Tibial artery (tissue), 4 donors: ENCODE measurements at regions not wholly inside any gene's neighbourhood (a gene's known extent, or its start where the extent isn't known, plus 50 kb on each side); places are given as distances from the start of the nearest gene placed in this dataset.

Source experiments
- DNase-seq, 2 donors: peaks; one replicate each; pipeline ENCODE4 v3.0.0-alpha.2; 2019
- H3K27ac ChIP-seq, 2 donors: fragments of 200-600 bp; sonication (generic) in 1 of 2; 1 replicate in 1 of 2; 2 replicates in 1 of 2; pipeline ENCODE4 v1.5.1; 2018 to 2019; ENCODE audit warnings: mild to moderate bottlenecking in 1 of 2
- H3K27me3 ChIP-seq, 2 donors: fragments of 200-600 bp; sonication (generic) in 1 of 2; one replicate each; pipeline versions ENCODE4 v1.5.1 to v1.6.0; 2016 to 2019
- H3K36me3 ChIP-seq, 3 donors: fragments of 200-600 bp; sonication (generic) in 2 of 3; one replicate each; pipeline ENCODE4 v1.5.1; 2016 to 2019; ENCODE audit warnings: mild to moderate bottlenecking in 2 of 3
- H3K4me1 ChIP-seq, 4 donors: fragments of 200-600 bp; sonication (generic) in 2 of 4; 1 replicate in 3 of 4; 2 replicates in 1 of 4; pipeline ENCODE4 v1.5.1; 2016 to 2019
- H3K4me3 ChIP-seq, 2 donors: fragments of 200-600 bp; sonication (generic) in 1 of 2; 1 replicate in 1 of 2; 2 replicates in 1 of 2; pipeline ENCODE4 v1.5.1; 2018 to 2019; ENCODE audit warnings: mild to moderate bottlenecking in 2 of 2
- H3K9me3 ChIP-seq, 3 donors: fragments of 200-600 bp; sonication (generic) in 1 of 3; one replicate each; pipeline ENCODE4 v1.5.1; 2016 to 2019
- intact Hi-C: fragments of 100-400 bp; cut with DNase I; formaldehyde crosslinking; loops from one replicate; pipeline ENCODE4 v1.15.0; 2023; ENCODE audit warnings: low total_unique reads
- TF ChIP-seq, protein P1 (sequence below), 2 experiments: fragments of 200-600 bp in 1 of 2; fragments of 450-650 bp in 1 of 2; IDR thresholded peaks; one replicate each; pipeline ENCODE4 v1.5.1; 2017 to 2019; ENCODE audit warnings: antibody characterized with exemption in 2 of 2, mild to moderate bottlenecking in 1 of 2, moderate library complexity in 1 of 2

GRCh38 chr6:150702675-150703074 is 103.0 kb downstream of the PLEKHG1 start:
- intact Hi-C loops: no loop called here
- DNase-seq: no peak
- no peaks in the 10 kb centered on the region for H3K4me1 ChIP-seq
- TF ChIP-seq, protein P1, sequence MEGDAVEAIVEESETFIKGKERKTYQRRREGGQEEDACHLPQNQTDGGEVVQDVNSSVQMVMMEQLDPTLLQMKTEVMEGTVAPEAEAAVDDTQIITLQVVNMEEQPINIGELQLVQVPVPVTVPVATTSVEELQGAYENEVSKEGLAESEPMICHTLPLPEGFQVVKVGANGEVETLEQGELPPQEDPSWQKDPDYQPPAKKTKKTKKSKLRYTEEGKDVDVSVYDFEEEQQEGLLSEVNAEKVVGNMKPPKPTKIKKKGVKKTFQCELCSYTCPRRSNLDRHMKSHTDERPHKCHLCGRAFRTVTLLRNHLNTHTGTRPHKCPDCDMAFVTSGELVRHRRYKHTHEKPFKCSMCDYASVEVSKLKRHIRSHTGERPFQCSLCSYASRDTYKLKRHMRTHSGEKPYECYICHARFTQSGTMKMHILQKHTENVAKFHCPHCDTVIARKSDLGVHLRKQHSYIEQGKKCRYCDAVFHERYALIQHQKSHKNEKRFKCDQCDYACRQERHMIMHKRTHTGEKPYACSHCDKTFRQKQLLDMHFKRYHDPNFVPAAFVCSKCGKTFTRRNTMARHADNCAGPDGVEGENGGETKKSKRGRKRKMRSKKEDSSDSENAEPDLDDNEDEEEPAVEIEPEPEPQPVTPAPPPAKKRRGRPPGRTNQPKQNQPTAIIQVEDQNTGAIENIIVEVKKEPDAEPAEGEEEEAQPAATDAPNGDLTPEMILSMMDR (IDR thresholded peaks at IDR 0.05): no peak
- H3K4me3 ChIP-seq: no peak overlapping the region
- no peak overlapping the region for H3K27ac ChIP-seq
- H3K36me3 ChIP-seq: no peaks in the 10 kb centered on the region
- no peaks in the 10 kb centered on the region for H3K9me3 ChIP-seq
- no peaks in the 10 kb centered on the region for H3K27me3 ChIP-seq

DNA sequence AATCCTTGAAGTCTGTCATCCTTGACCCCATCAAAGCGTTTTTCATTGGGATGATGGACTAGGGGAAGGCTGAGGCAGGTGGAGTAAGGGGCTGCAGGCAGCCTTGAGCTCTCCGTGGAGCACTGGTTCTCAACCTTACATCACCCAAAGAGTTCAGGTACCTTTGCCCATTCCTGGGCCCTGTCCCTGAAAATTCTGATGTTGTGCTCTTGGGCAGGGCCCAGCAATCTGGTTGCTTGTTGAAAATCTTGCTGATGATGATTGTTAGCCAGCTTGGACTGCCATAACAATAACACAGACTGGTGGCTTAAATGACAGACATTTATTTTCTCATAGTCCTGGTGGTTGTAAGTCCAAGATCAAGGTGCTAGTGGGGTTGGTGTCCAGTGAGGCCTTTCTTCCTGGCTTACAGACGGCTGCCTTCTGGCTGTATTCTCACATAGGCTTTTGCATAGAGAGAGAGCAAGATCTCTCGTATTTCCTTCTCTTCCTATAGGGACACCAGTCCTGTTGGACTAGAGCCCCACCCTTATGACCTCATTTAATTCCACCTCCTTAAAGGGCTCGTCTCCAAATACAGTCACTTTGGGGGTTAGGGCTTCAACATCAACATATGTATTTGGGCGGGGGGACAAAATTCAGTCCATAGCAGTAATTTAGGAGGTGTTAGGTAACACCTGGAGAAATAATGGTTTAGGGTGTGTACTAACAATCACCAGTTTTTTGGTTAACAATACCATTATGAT is 104.9 kb downstream of the PLEKHG1 start:
- intact Hi-C loops: no loop called here
- H3K4me3 ChIP-seq: no peak overlapping the region
- H3K36me3 ChIP-seq: no peaks in the 10 kb centered on the region
- DNase-seq: no peak
- H3K9me3 ChIP-seq: no peaks in the 10 kb centered on the region
- H3K27ac ChIP-seq: no peak overlapping the region
- H3K4me1 ChIP-seq: no peaks in the 10 kb centered on the region
- TF ChIP-seq, protein P1 (IDR thresholded peaks at IDR 0.05): no peak
- H3K27me3 ChIP-seq: no peaks in the 10 kb centered on the region

DNA sequence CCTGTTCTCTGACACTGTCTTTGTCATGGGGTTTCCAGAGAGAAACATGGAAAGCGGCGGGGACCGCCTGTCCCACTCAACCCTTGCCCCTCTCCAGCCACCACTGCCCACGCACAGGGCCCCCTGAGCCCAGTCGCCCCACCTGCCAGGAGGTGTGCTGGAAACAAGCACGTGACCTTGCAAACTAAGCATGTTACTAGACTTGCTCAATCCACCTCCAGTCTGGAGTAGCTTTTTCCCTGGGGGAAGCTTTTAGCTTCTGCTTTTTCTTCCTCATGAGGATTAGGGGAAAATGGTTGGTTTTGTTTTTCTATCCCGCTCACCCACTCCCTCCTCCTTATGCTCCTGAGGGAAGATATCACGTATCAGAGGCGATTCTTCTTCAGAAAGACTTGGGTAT is 105.7 kb downstream of the PLEKHG1 start:
- TF ChIP-seq, protein P1 (IDR thresholded peaks at IDR 0.05): no peak
- H3K4me3 ChIP-seq: no peak overlapping the region

GRCh38 chr6:150710236-150710635 is 110.6 kb downstream of the PLEKHG1 start:
- no peak overlapping the region for H3K4me3 ChIP-seq
- H3K9me3 ChIP-seq: no peaks in the 10 kb centered on the region
- intact Hi-C loops: no loop called here
- DNase-seq: no peak
- no peak overlapping the region for H3K27ac ChIP-seq
- no peaks in the 10 kb centered on the region for H3K27me3 ChIP-seq
- no peaks in the 10 kb centered on the region for H3K4me1 ChIP-seq
- TF ChIP-seq, protein P1 (IDR thresholded peaks at IDR 0.05): no peak
- no peaks in the 10 kb centered on the region for H3K36me3 ChIP-seq

More for the DNA sequence above, 105.7 kb downstream of the PLEKHG1 start:
- H3K27me3 ChIP-seq: no peaks in the 10 kb centered on the region
- no peak overlapping the region for H3K27ac ChIP-seq
- no peak for DNase-seq
- H3K4me1 ChIP-seq: no peaks in the 10 kb centered on the region
- intact Hi-C loops: no loop called here
- H3K9me3 ChIP-seq: no peaks in the 10 kb centered on the region
- no peaks in the 10 kb centered on the region for H3K36me3 ChIP-seq

DNA sequence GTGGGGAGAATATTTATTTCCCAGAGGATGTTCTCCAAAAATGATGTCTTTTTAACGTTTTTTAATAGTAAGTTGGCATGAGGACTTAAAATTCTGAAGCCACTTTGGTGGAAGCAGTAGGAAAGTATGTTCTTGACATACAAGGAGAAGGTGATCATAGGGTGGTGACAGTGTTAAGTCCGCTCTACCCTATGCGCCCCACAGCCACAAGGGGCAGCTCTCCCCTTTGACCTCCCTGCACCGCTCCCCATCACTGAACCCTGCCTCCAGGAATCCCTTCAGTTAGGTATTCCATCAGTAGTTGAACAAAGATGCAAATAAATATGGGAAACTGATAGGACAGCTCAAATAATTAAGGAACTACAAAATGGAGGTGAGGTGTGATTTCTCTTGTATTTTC is 111.4 kb downstream of the PLEKHG1 start:
- Histone ChIP-seq H3K4me1 (no peaks in the 10 kb centered on the region), H3K4me3 (no peak overlapping the region), H3K27ac (no peak overlapping the region), H3K9me3 (no peaks in the 10 kb centered on the region), H3K36me3 (no peaks in the 10 kb centered on the region), H3K27me3 (no peaks in the 10 kb centered on the region)
- TF ChIP-seq, protein P1 (IDR thresholded peaks at IDR 0.05): no peak
- intact Hi-C loops: no loop called here
- no peak for DNase-seq
